ENCODE measurements at regions not wholly inside any gene's neighbourhood (a gene's known extent, or its start where the extent isn't known, plus 50 kb on each side); places are given as distances from the start of the nearest gene placed in this dataset.

GRCh38 chr6:166106076-166106686, 61.5 kb downstream of the TBXT start:
- peak; percentile 16 for DNase-seq

- no peak for DNase-seq
These were observed 62.1 kb downstream of the TBXT start for GRCh38 chr6:166105341-166106075.

GRCh38 chr6:166104872-166105271, 62.8 kb downstream of the TBXT start:
- no peak for DNase-seq

DNA sequence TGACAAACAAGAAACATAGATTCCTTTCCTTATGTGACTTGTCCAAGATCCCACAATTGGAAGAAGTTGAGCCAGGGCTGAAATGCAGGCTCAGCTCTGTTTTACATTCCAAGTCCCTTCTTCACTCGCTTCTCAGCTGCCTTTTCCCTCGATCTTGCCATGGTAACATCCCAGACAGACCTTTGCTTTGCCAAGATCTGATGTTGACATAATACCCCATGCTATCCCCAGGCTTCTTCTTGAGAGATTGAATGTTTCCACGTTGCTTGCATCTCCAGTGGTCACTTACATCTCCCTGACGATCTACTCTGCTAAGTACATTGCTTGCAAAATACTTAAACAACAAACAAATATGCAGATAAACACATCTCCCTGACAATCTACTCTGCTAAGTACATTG, 63.5 kb downstream of the TBXT start:
- DNase-seq, result no peak

DNA sequence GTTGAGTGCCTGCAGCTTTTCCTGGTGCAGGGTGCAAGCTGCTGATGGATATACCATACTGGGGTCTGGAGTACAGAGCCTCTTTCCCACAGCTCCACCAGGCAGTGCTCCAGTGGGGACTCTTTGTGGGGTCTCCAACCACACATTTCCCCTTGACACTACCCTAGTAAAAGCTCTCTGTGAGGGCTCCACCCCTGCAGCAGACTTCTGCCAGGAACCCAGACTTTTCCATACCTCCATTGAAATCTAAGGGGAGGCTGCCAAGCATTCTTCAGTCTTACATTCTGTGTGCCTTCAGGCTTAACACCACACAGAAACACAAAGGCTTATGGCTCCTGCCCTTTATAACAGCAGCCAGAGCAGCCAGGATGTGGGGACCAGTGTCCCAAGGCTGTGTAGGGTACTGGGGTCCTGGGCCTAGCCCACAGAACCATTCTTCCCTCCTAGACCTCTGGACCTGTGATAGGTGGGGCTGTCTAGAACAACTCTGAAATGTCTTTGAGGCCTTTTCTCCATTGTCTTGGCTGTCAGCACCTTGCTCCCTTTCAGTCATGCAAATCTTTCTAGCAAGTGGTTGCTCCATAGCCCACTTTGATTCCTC, 65.7 kb downstream of the TBXT start:
- DNase-seq, result no peak

DNA sequence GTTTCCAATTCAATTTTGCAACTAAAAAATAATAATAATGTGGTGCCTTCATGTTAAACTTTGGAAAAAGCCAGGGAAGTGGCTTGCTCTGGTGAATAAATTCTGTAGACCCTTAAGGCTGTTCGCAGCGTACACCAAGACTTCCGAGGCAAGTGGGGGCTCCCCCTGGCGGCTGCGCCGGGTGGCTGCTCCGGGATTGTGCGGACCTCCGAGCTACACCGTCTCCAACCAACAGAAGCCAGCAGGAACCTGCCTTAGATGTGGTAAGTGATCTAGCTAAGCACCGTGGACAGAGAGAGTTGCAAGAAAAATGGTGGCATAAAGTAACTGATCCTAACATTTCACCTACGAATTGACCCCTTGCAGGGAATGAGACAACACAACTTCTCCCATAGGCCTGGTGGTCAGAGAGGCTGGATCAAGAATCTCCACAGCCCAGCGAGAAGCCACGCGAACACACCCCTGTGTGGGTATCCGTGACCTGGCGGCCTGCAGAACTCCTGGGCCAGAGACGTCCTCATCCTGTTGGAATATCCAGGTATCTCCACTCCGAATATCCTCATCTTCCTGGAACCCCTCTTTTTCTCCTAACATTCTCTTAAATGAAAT, 69.6 kb downstream of the TBXT start:
- peak; percentile 7 for DNase-seq

- DNase-seq, result no peak
These were observed 79.8 kb downstream of the TBXT start for GRCh38 chr6:166087852-166088251.

DNA sequence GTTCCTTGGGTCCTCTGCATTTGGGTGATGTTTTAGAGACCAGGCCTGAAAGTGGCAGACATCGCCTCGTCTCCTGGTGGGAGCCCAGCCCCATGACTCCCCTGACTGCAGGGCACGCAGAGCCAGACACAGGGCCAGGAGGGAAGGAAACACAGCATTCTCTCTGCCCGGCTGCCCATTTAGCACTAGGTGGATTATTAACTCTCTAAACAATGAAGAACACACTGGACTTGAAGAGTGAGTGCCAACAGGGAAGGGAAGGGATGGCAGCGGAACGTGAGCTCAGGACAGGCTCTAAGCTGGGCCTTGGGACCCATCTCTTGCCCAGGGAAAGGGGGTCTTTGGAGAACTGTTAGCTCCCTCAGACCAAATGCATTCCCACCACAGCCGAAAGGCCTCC, 80.4 kb downstream of the TBXT start:
- no peak for DNase-seq

- DNase-seq, result no peak
These were observed 82.2 kb downstream of the TBXT start for GRCh38 chr6:166085500-166085899.

DNA sequence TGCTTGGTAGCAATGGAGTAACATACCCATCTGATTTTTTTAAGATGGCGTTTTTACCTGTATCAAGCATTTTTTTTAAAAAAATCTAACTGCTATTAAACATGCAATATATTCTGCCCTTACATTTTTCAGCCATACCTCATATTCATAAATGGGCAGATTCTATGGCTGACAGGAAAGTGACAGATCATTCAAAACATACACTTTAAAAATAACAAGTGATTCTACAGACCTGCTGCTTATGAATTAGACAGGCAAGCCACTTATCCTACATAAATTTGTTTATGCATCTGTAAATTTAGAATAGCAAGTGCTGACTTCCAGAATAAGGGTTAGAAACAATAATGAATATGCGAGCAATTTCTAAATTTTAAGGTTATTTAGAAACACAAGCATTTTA, 82.7 kb downstream of the TBXT start:
- no peak for DNase-seq

DNA sequence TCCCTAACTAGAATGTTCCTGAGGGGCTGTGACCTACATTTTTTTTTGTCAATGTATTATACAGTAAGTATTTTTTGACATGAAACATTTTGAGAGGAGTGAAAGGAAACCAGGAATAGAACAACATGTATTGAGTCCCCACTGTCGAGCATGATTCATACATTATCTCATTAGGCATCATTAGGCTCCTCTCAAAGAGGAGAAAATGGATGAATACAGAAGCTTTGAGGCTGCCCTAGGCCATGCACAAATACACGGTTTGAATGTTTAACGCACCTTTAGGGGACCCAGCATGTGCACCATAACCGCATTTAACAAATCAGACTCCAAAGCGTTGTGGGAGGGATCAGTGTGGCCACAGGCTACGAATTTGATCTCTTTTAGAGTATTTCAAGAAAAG, 87.8 kb downstream of the TBXT start:
- DNase-seq, result no peak

GRCh38 chr6:166078294-166078693, 89.4 kb downstream of the TBXT start:
- DNase-seq, result no peak

- DNase-seq, result no peak
These were observed 91.0 kb downstream of the TBXT start for GRCh38 chr6:166076625-166077024.

GRCh38 chr6:166075925-166076324, 91.7 kb downstream of the TBXT start:
- DNase-seq, result no peak

DNA sequence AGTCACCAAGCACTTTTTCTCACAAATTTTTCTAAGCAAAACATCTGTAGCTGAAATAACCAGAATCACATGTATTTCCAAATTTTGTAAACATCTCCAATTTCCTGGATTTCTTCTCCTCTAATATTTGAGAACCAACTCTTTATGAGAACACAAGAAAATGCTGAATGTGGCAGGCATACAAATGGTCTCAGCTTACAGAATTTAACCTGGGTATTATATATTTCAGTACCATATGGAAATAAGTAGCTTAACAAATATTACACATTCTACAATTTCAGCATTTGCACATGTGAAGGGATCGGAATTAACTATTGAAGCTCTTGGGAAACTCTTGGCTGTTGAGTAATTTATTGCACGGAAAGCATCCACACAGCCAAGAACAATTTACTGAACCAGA, 92.5 kb downstream of the TBXT start:
- no peak for DNase-seq

DNA sequence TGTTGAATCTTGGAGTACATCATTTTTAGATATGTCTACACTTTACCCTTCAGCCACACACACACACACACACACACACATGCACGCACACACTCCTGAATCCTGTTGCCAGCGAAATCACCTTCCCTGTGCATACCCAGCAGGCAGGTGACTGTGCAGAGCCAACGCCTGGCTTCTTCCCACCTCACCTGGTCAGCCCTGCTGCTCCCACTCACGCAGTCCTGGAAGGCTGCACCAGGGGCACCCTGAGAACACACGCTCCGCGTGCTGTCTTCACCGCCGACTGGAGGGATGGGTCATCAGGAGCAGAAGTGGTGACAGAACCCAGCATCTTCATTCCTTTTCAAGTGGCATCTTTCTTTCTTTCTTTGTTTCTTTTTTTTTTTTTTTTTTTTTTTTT, 94.6 kb downstream of the TBXT start:
- no peak for DNase-seq

- DNase-seq, result no peak
These were observed 98.9 kb downstream of the TBXT start for GRCh38 chr6:166068768-166069167.

DNA sequence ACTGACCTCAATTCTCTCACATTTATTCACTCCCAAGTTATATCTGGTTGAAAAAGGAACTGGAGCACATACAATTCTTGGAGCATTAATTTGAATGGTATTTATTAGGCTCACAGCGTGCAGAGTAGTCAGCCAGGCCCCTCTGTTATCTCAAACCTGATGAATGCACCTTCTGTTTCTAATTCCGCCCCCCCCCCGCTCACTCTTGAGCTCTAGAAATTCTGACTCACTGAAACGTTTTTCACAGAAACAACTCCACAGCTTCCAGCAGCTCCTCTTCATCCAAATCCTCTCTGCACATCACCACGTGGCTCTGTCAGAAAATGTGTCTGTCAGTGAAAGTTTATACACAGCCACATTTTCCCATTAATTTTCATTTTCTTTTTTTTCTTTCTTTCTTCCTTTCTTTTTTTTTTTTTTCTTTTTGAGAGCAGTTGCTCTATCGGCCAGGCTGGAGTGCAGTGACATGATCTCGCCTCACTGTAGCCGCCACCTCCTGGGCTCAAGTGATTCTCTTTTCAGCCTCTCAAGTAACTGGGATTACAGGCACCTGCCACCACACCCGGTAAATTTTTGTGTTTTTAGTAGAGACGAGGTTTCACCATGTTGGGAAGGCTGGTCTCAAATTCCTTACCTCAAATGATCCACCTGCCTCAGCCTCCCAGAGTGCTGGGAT, 109.4 kb downstream of the TBXT start:
- DNase-seq, result no peak

GRCh38 chr6:166057431-166057830, 110.2 kb downstream of the TBXT start:
- DNase-seq, result no peak

- no peak for DNase-seq
These were observed 111.0 kb downstream of the TBXT start for GRCh38 chr6:166056637-166057036.

GRCh38 chr6:166055801-166056200, 111.8 kb downstream of the TBXT start:
- DNase-seq, result no peak

GRCh38 chr6:166052837-166053236, 114.8 kb downstream of the TBXT start:
- no peak for DNase-seq

DNA sequence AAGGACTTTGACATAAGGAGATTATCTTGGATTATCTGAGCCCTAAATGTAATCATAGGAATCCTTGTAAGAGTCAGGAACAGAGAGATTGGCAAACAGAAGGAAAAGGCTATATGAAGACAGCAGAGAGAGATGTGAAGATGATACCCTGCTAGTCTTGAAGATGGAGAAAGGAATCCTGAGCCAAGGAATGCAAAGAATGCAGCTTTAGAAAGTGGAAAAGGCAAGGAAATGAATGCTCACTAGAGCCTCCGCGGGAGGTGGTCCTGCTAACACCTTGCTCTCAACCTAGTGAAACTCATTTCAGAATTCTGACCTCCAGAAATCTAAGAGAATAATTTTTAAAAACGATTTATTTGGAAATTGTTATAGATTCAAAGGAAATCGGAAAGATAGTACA, 117.1 kb downstream of the TBXT start:
- no peak for DNase-seq

Measured in effector CD4-positive, alpha-beta T cell (primary cell).